Tibial artery (tissue), 4 donors: ENCODE measurements at regions not wholly inside any gene's neighbourhood (a gene's known extent, or its start where the extent isn't known, plus 50 kb on each side); places are given as distances from the start of the nearest gene placed in this dataset.

Experiments
- DNase-seq, 2 donors: peaks; one replicate each; pipeline ENCODE4 v3.0.0-alpha.2; 2019
- H3K27ac ChIP-seq, 2 donors: fragments of 200-600 bp; sonication (generic) in 1 of 2; 1 replicate in 1 of 2; 2 replicates in 1 of 2; pipeline ENCODE4 v1.5.1; 2018 to 2019; ENCODE audit warnings: mild to moderate bottlenecking in 1 of 2
- H3K27me3 ChIP-seq, 2 donors: fragments of 200-600 bp; sonication (generic) in 1 of 2; one replicate each; pipeline versions ENCODE4 v1.5.1 to v1.6.0; 2016 to 2019
- H3K36me3 ChIP-seq, 3 donors: fragments of 200-600 bp; sonication (generic) in 2 of 3; one replicate each; pipeline ENCODE4 v1.5.1; 2016 to 2019; ENCODE audit warnings: mild to moderate bottlenecking in 2 of 3
- H3K4me1 ChIP-seq, 4 donors: fragments of 200-600 bp; sonication (generic) in 2 of 4; 1 replicate in 3 of 4; 2 replicates in 1 of 4; pipeline ENCODE4 v1.5.1; 2016 to 2019
- H3K4me3 ChIP-seq, 2 donors: fragments of 200-600 bp; sonication (generic) in 1 of 2; 1 replicate in 1 of 2; 2 replicates in 1 of 2; pipeline ENCODE4 v1.5.1; 2018 to 2019; ENCODE audit warnings: mild to moderate bottlenecking in 2 of 2
- H3K9me3 ChIP-seq, 3 donors: fragments of 200-600 bp; sonication (generic) in 1 of 3; one replicate each; pipeline ENCODE4 v1.5.1; 2016 to 2019
- intact Hi-C: fragments of 100-400 bp; cut with DNase I; formaldehyde crosslinking; loops from one replicate; pipeline ENCODE4 v1.15.0; 2023; ENCODE audit warnings: low total_unique reads
- TF ChIP-seq, protein P1 (sequence below), 2 experiments: fragments of 200-600 bp in 1 of 2; fragments of 450-650 bp in 1 of 2; IDR thresholded peaks; one replicate each; pipeline ENCODE4 v1.5.1; 2017 to 2019; ENCODE audit warnings: antibody characterized with exemption in 2 of 2, mild to moderate bottlenecking in 1 of 2, moderate library complexity in 1 of 2

DNA sequence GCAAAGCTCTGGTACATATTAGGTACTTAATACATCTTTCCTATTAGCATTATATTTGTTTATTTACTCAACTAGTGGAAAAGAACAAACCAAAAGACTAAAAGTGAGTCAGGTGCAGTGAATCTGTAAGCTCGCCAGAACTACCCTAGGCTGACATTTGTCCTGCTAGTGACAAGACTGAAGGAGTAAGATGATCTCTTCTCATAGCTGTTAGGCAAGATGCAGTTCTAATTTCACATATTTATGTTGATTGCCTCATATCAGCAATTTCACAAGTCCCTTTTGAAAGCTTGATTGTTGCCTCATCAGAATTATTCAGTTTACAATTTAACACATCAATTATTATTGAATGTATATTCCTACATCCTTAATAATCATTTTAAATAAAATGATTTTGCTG is 293.0 kb upstream of the NAV3 start:
- H3K36me3 ChIP-seq = no peaks in the 10 kb centered on the region
- H3K27ac ChIP-seq = no peak overlapping the region
- DNase-seq = no peak
- no peaks in the 10 kb centered on the region for H3K27me3 ChIP-seq
- H3K4me3 ChIP-seq = no peak overlapping the region
- intact Hi-C loops = no loop called here
- no peaks in the 10 kb centered on the region for H3K4me1 ChIP-seq
- TF ChIP-seq, protein P1, sequence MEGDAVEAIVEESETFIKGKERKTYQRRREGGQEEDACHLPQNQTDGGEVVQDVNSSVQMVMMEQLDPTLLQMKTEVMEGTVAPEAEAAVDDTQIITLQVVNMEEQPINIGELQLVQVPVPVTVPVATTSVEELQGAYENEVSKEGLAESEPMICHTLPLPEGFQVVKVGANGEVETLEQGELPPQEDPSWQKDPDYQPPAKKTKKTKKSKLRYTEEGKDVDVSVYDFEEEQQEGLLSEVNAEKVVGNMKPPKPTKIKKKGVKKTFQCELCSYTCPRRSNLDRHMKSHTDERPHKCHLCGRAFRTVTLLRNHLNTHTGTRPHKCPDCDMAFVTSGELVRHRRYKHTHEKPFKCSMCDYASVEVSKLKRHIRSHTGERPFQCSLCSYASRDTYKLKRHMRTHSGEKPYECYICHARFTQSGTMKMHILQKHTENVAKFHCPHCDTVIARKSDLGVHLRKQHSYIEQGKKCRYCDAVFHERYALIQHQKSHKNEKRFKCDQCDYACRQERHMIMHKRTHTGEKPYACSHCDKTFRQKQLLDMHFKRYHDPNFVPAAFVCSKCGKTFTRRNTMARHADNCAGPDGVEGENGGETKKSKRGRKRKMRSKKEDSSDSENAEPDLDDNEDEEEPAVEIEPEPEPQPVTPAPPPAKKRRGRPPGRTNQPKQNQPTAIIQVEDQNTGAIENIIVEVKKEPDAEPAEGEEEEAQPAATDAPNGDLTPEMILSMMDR (IDR thresholded peaks at IDR 0.05) = no peak
- H3K9me3 ChIP-seq = no peaks in the 10 kb centered on the region

DNA sequence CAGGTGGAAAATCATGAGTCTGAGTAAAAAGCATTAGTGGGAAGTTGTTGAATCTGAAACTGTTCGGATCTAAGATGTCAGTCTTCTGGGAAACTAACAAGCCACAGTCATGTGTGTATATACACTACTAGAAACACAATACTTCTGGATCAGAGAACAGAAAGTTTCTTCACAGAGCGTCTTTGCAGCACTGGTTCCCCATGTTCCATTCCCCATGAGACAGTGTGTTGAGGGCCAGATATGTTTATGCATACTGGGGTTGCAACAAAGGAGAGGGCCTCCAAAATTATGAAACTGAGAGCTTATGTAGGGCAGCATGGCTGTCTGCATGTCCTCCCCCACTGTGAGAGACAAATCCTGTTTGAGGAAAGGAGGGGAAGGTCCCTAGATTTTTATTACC is 295.0 kb upstream of the NAV3 start:
- Histone ChIP-seq H3K27ac (no peak overlapping the region), H3K9me3 (no peaks in the 10 kb centered on the region), H3K27me3 (no peaks in the 10 kb centered on the region), H3K4me3 (no peak overlapping the region), H3K4me1 (no peaks in the 10 kb centered on the region), H3K36me3 (no peaks in the 10 kb centered on the region)
- DNase-seq = no peak
- TF ChIP-seq, protein P1 (IDR thresholded peaks at IDR 0.05) = no peak
- intact Hi-C loops = no loop called here

DNA sequence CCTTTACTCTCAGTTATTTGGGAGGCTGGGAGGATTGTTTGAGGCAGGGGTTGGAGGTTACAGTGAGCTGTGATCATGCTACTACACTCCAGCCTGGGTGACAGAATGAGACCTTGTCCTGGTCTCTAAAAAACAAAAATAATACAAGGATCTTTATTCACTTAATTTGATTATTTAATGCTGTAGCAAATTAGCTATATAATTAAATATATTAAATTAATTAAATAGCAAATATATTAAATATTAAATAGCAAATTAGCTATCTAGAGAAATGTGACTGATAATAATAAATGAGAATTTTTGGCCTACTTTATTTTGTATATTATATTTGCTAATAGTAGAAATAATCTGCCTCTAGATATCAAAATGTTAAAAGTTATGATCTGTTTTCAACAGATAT is 298.8 kb upstream of the NAV3 start:
- intact Hi-C loops = no loop called here
- Histone ChIP-seq H3K27me3 (no peaks in the 10 kb centered on the region), H3K4me3 (no peak overlapping the region), H3K36me3 (no peaks in the 10 kb centered on the region), H3K27ac (no peak overlapping the region), H3K4me1 (no peaks in the 10 kb centered on the region), H3K9me3 (no peaks in the 10 kb centered on the region)
- TF ChIP-seq, protein P1 (IDR thresholded peaks at IDR 0.05) = no peak
- DNase-seq = no peak

DNA sequence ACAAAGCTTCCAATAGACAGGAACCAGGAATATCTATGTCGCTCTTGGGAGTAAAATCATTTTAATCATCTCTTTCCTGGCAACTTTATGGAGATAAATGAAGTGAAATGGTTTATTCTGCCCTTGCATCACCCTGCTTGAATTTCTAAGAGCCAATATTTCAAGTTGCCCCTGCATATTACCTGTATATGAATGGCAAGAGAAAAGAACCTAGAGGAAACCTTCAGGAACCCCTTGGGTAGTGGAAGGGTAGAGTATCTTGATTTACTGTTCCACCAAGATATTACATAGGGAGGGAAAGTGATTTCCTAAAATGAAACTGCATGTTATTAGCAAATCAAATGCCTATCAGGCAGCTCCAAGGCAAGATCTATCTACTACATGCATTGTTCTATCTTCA is 308.4 kb upstream of the NAV3 start:
- Histone ChIP-seq H3K4me3 (no peak overlapping the region), H3K27ac (no peak overlapping the region), H3K36me3 (no peaks in the 10 kb centered on the region), H3K4me1 (no peaks in the 10 kb centered on the region), H3K9me3 (no peaks in the 10 kb centered on the region), H3K27me3 (no peaks in the 10 kb centered on the region)
- no peak for DNase-seq
- intact Hi-C loops = no loop called here
- TF ChIP-seq, protein P1 (IDR thresholded peaks at IDR 0.05) = no peak

DNA sequence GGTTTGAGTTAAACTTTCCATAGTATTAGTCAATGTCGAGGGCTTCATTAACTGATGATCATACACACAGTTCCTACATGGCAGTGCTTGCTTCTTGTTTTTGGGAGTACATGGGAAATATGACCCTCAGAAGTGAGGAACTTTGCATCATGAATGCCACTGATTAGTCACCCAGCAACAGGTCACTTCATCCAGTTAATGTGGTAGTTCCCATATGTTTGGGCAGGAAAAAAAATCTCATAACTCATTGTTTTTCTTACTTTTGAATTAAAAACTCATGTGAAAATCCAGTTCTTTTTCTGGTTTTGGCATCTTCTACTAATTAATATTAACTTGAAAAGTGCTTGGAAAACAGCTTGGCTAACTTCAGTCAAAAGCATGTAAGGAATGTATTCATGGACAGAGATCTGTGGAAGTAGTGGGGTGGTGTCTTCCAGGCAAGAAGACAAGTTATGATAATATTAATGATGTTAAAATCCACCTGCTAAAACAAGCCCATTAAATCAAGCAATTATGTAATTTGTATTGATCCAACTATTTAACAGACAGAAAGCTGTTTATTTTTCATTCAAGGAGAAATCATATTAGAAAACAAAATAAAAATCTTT is 309.1 kb upstream of the NAV3 start:
- no peaks in the 10 kb centered on the region for H3K4me1 ChIP-seq
- H3K36me3 ChIP-seq = no peaks in the 10 kb centered on the region
- TF ChIP-seq, protein P1 (IDR thresholded peaks at IDR 0.05) = no peak
- DNase-seq = no peak
- intact Hi-C loops = no loop called here
- H3K27me3 ChIP-seq = no peaks in the 10 kb centered on the region
- H3K9me3 ChIP-seq = no peaks in the 10 kb centered on the region
- H3K27ac ChIP-seq = no peak overlapping the region
- no peak overlapping the region for H3K4me3 ChIP-seq

DNA sequence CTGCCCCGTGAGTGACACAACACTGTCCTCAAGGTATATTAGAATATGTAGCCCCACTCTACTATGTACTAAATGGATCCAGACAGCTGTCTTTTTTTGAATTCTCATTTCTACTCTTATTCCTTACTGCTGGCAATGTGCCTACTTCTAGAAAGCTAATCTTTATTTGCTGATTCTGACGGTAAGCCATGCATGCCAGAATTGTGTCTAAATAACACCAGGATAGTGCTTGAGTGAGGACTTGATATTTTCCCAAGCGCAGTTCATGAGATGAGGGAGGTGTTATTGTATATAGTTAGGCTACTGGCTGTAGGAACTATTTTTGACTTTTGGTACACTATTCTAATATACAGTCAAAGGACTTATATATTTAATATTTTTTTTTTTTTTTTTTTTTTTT is 316.2 kb upstream of the NAV3 start:
- no peaks in the 10 kb centered on the region for H3K27me3 ChIP-seq

More for the DNA sequence above, 316.2 kb upstream of the NAV3 start:
- intact Hi-C loops = no loop called here
- Histone ChIP-seq H3K9me3 (no peaks in the 10 kb centered on the region), H3K36me3 (no peaks in the 10 kb centered on the region), H3K4me1 (no peaks in the 10 kb centered on the region), H3K4me3 (no peak overlapping the region), H3K27ac (no peak overlapping the region)
- DNase-seq = no peak
- TF ChIP-seq, protein P1 (IDR thresholded peaks at IDR 0.05) = no peak
